ENCODE measurements at regions not wholly inside any gene's neighbourhood (a gene's known extent, or its start where the extent isn't known, plus 50 kb on each side); places are given as distances from the start of the nearest gene placed in this dataset.

- no peak for DNase-seq
These were observed 231.0 kb upstream of the ADGRL2 start for GRCh38 chr1:81569761-81570160.

GRCh38 chr1:81563632-81564031 is 237.1 kb upstream of the ADGRL2 start:
- no peak for DNase-seq

GRCh38 chr1:81562934-81563333 is 237.8 kb upstream of the ADGRL2 start:
- DNase-seq: no peak

GRCh38 chr1:81560629-81561028 is 240.1 kb upstream of the ADGRL2 start:
- DNase-seq: no peak

GRCh38 chr1:81559662-81560350 is 240.9 kb upstream of the ADGRL2 start:
- no peak for DNase-seq

- DNase-seq: no peak
These were observed 242.2 kb upstream of the ADGRL2 start for GRCh38 chr1:81558291-81559076.

GRCh38 chr1:81556968-81557367 is 243.8 kb upstream of the ADGRL2 start:
- DNase-seq: no peak

- DNase-seq: no peak
These were observed 246.2 kb upstream of the ADGRL2 start for GRCh38 chr1:81554534-81554933.

- DNase-seq: no peak
These were observed 246.6 kb upstream of the ADGRL2 start for GRCh38 chr1:81554108-81554507.

GRCh38 chr1:81553503-81553902 is 247.2 kb upstream of the ADGRL2 start:
- no peak for DNase-seq

- no peak for DNase-seq
These were observed 248.8 kb upstream of the ADGRL2 start for GRCh38 chr1:81551946-81552345.

GRCh38 chr1:81550753-81551152 is 250.0 kb upstream of the ADGRL2 start:
- DNase-seq: no peak

GRCh38 chr1:81549588-81550127 is 251.1 kb upstream of the ADGRL2 start:
- peak; percentile 7 for DNase-seq

- DNase-seq: no peak
These were observed 251.7 kb upstream of the ADGRL2 start for GRCh38 chr1:81548918-81549587.

GRCh38 chr1:81547912-81548303 is 252.8 kb upstream of the ADGRL2 start:
- no peak for DNase-seq

GRCh38 chr1:81547261-81547911 is 253.3 kb upstream of the ADGRL2 start:
- no peak for DNase-seq

- no peak for DNase-seq
These were observed 255.0 kb upstream of the ADGRL2 start for GRCh38 chr1:81545734-81546133.

GRCh38 chr1:81543764-81544163 is 257.0 kb upstream of the ADGRL2 start:
- DNase-seq: no peak

- no peak for DNase-seq
These were observed 258.5 kb upstream of the ADGRL2 start for GRCh38 chr1:81542196-81542595.

GRCh38 chr1:81540216-81540615 is 260.5 kb upstream of the ADGRL2 start:
- no peak for DNase-seq

- DNase-seq: no peak
These were observed 271.7 kb upstream of the ADGRL2 start for GRCh38 chr1:81529014-81529413.

- no peak for DNase-seq
These were observed 275.6 kb upstream of the ADGRL2 start for GRCh38 chr1:81525085-81525484.

- DNase-seq: no peak
These were observed 280.7 kb upstream of the ADGRL2 start for GRCh38 chr1:81519987-81520386.
